ENCODE measurements at regions not wholly inside any gene's neighbourhood (a gene's known extent, or its start where the extent isn't known, plus 50 kb on each side); places are given as distances from the start of the nearest gene placed in this dataset.

DNA sequence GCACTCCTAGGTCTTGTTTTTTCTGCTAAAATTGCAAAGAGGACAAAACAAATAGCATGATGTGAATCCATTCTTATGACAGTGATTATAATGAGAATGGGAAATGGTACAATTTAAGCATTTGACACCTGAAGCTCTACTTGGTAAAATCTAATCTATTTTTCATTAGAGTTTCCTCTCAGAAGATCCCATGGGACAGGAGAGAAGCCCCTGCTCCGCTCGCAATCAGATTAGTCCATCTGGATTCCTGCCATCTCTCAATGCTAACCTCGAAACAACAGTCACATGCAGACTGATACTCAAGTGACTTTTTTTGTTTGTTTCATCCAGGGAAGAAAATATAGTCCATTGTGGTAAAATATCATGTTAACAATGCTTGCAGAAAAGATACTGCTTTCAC, 107.4 kb upstream of the TOM1L1 start:
- TF ChIP-seq, protein P1, sequence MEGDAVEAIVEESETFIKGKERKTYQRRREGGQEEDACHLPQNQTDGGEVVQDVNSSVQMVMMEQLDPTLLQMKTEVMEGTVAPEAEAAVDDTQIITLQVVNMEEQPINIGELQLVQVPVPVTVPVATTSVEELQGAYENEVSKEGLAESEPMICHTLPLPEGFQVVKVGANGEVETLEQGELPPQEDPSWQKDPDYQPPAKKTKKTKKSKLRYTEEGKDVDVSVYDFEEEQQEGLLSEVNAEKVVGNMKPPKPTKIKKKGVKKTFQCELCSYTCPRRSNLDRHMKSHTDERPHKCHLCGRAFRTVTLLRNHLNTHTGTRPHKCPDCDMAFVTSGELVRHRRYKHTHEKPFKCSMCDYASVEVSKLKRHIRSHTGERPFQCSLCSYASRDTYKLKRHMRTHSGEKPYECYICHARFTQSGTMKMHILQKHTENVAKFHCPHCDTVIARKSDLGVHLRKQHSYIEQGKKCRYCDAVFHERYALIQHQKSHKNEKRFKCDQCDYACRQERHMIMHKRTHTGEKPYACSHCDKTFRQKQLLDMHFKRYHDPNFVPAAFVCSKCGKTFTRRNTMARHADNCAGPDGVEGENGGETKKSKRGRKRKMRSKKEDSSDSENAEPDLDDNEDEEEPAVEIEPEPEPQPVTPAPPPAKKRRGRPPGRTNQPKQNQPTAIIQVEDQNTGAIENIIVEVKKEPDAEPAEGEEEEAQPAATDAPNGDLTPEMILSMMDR (IDR thresholded peaks at IDR 0.05; ENCODE audit: low read depth, low read length, missing input control): no peak
- TF ChIP-seq GABPA (IDR thresholded peaks at IDR 0.05 in 1 of 2, conservative IDR thresholded peaks at IDR 0.05 in 1 of 2): no peak
- TF ChIP-seq, protein P2, sequence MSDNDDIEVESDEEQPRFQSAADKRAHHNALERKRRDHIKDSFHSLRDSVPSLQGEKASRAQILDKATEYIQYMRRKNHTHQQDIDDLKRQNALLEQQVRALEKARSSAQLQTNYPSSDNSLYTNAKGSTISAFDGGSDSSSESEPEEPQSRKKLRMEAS (IDR thresholded peaks at IDR 0.05): no peak
- TF ChIP-seq RAD21 (IDR thresholded peaks at IDR 0.05): no peak
- TF ChIP-seq SP1 (IDR thresholded peaks at IDR 0.05): no peak
- no peak for TF ChIP-seq TAF1 (conservative IDR thresholded peaks at IDR 0.05)

All from liver (tissue), 3 donors.